ENCODE measurements at regions not wholly inside any gene's neighbourhood (a gene's known extent, or its start where the extent isn't known, plus 50 kb on each side); places are given as distances from the start of the nearest gene placed in this dataset.

DNA sequence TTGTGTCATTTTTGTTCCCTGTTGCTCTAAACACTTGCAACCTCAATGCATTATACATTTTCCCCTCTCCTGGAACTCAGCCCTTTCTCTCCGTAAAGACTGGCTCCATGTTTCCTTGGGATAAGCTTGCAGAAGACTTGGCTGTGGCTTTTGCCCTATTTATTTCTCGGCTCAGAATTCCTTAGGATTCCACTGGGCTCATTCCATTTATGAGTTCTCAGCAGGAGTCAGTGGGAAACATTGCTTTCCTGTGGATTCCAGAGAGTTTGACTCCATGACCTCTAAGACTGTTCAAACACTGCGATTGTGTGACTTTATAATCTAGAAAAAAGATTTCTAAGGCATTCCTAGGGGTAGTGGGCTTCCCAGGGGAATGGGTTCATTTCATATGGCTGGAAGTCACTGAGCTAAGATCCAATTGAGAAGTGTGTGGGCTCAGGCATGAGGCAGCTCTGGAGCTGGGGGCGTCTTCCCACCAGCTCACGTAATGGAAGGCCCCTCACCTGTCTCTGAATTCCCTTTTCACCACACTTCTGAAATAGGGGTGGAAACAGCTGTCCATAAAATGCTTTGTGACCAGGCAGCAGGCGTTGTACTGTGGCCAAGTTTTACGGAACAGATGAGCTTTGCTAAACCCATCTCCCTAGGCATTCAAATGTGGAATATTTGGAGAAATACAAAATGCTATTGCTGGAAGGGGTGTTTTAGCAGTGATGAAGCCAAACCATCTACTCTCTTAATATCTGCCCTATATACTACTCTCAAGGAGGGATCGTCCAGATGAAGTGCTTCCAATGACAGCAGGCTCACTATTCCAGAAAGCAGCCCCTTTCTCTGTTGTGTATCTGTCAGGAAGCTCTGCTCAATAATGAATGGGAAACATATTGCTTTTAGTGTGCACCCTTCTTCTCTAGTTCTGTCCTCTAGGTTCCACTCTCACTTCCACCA is 91.8 kb upstream of the BCL6 start (continued):
- TF ChIP-seq, protein P1, sequence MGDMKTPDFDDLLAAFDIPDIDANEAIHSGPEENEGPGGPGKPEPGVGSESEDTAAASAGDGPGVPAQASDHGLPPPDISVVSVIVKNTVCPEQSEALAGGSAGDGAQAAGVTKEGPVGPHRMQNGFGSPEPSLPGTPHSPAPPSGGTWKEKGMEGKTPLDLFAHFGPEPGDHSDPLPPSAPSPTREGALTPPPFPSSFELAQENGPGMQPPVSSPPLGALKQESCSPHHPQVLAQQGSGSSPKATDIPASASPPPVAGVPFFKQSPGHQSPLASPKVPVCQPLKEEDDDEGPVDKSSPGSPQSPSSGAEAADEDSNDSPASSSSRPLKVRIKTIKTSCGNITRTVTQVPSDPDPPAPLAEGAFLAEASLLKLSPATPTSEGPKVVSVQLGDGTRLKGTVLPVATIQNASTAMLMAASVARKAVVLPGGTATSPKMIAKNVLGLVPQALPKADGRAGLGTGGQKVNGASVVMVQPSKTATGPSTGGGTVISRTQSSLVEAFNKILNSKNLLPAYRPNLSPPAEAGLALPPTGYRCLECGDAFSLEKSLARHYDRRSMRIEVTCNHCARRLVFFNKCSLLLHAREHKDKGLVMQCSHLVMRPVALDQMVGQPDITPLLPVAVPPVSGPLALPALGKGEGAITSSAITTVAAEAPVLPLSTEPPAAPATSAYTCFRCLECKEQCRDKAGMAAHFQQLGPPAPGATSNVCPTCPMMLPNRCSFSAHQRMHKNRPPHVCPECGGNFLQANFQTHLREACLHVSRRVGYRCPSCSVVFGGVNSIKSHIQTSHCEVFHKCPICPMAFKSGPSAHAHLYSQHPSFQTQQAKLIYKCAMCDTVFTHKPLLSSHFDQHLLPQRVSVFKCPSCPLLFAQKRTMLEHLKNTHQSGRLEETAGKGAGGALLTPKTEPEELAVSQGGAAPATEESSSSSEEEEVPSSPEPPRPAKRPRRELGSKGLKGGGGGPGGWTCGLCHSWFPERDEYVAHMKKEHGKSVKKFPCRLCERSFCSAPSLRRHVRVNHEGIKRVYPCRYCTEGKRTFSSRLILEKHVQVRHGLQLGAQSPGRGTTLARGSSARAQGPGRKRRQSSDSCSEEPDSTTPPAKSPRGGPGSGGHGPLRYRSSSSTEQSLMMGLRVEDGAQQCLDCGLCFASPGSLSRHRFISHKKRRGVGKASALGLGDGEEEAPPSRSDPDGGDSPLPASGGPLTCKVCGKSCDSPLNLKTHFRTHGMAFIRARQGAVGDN (IDR thresholded peaks at IDR 0.05) = no peak
- TF ChIP-seq MEF2B (IDR thresholded peaks at IDR 0.05; ENCODE audit: partially characterized antibody, poor library complexity, severe bottlenecking) = no peak

DNA sequence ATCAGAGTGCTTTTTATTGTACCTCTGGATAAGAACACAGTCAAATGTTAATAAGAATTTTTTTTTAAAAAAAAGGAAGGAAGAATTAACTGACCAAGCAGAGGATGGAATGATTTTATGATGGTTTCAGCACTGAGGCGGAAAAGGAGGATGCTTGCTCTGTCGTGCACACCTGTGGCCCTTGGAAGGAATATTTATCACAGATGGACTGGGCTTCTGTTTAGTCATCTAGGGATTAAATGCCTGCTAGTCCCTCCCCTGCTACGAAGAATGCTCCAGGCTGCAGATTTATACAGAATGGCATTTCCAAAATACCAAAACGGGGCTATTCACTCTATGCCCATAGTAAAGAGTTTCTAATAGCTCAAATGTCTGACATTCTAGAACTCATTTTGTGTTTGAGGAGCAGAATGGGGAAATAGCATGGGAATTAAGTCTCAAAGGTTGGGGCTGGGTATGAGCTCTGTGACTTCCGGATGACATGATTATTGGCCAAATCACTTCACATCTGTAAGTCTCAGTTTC is 92.8 kb upstream of the BCL6 start:
- in situ Hi-C loops (cut with MboI) (no loop called here), intact Hi-C loops (cut with micrococcal nuclease; ENCODE audit: unreplicated experiment) (no loop called here)
- ChIA-PET POLR2A (no interaction called here), RAD21 (ENCODE audit: unreplicated experiment) (interaction anchor here (1.1 kb wide), 1 partner anchor 97 kb away, joined by 3 read pairs; no protein-coding TSS in a partner anchor), CTCF (interaction anchor here (2.4 kb wide), 1 partner anchor 91 kb away, joined by 10 read pairs; no protein-coding TSS in a partner anchor), SMC1A (ENCODE audit: uncharacterized antibody, unreplicated experiment) (interaction anchor here (1.0 to 1.8 kb wide), 3 partner anchors 9 to 92 kb away, joined by 4 to 5 read pairs (median 5); no protein-coding TSS in a partner anchor)
- no peaks in the 10 kb centered on the region; a peak in 1 of 4 replicates for H3K27me3 ChIP-seq (replicated peaks in 1 of 2; ENCODE audit: control insufficient read depth in 2 of 2, insufficient read depth in 2 of 2, low read length in 1 of 2)
- WGBS (ENCODE audit: insufficient coverage, insufficient replicate concordance, low lambda C conversion rate, missing lambda C conversion rate) = 42% methylated on average over 5 of the region's 5 CpGs
- no peaks in the 10 kb centered on the region; the same call in 2 of the 3 replicates for H3K9me3 ChIP-seq (replicated peaks; ENCODE audit: control insufficient read depth, insufficient read depth, low read length)
- BruUV-seq (replicated peaks) = no TSS peak
- H3K4me2 ChIP-seq (ENCODE audit: control insufficient read depth, insufficient read depth) = no peak overlapping the region
- H3K27ac ChIP-seq (ENCODE audit: control insufficient read depth, insufficient read depth) = no peak overlapping the region
- H2AFZ ChIP-seq (ENCODE audit: control insufficient read depth, low read depth, low read length) = no peak overlapping the region
- no peaks in the 10 kb centered on the region for H3K79me2 ChIP-seq (ENCODE audit: control insufficient read depth, insufficient read depth, low read length)
- DNase-seq (ENCODE audit: low read depth, low spot score) = no peak
- TF ChIP-seq HCFC1 (IDR thresholded peaks at IDR 0.05; ENCODE audit: low read length) (no peak), EP300 (IDR thresholded peaks at IDR 0.05; ENCODE audit: borderline replicate concordance in 1 of 2, control insufficient read depth in 1 of 2, low read depth in 2 of 2, low read length in 2 of 2) (no peak), RB1 (IDR thresholded peaks at IDR 0.05; ENCODE audit: borderline replicate concordance) (no peak), NR2C1 (IDR thresholded peaks at IDR 0.05) (no peak), MEF2B (IDR thresholded peaks at IDR 0.05; ENCODE audit: partially characterized antibody, poor library complexity, severe bottlenecking) (no peak), YBX1 (IDR thresholded peaks at IDR 0.05) (no peak), ZNF622 (IDR thresholded peaks at IDR 0.05) (no peak), MEF2A (IDR thresholded peaks at IDR 0.05; ENCODE audit: insufficient read depth, low read depth, low read length) (no peak), EED (IDR thresholded peaks at IDR 0.05; ENCODE audit: low read depth) (no peak)
- TF ChIP-seq, protein P2, sequence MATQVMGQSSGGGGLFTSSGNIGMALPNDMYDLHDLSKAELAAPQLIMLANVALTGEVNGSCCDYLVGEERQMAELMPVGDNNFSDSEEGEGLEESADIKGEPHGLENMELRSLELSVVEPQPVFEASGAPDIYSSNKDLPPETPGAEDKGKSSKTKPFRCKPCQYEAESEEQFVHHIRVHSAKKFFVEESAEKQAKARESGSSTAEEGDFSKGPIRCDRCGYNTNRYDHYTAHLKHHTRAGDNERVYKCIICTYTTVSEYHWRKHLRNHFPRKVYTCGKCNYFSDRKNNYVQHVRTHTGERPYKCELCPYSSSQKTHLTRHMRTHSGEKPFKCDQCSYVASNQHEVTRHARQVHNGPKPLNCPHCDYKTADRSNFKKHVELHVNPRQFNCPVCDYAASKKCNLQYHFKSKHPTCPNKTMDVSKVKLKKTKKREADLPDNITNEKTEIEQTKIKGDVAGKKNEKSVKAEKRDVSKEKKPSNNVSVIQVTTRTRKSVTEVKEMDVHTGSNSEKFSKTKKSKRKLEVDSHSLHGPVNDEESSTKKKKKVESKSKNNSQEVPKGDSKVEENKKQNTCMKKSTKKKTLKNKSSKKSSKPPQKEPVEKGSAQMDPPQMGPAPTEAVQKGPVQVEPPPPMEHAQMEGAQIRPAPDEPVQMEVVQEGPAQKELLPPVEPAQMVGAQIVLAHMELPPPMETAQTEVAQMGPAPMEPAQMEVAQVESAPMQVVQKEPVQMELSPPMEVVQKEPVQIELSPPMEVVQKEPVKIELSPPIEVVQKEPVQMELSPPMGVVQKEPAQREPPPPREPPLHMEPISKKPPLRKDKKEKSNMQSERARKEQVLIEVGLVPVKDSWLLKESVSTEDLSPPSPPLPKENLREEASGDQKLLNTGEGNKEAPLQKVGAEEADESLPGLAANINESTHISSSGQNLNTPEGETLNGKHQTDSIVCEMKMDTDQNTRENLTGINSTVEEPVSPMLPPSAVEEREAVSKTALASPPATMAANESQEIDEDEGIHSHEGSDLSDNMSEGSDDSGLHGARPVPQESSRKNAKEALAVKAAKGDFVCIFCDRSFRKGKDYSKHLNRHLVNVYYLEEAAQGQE (IDR thresholded peaks at IDR 0.05; ENCODE audit: low read depth, low read length) = no peak
- TF ChIP-seq, protein P3, sequence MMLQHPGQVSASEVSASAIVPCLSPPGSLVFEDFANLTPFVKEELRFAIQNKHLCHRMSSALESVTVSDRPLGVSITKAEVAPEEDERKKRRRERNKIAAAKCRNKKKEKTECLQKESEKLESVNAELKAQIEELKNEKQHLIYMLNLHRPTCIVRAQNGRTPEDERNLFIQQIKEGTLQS (IDR thresholded peaks at IDR 0.05; ENCODE audit: borderline replicate concordance, extremely low read depth, low read depth, low read length) = no peak
- H3K4me1 ChIP-seq (ENCODE audit: control insufficient read depth, insufficient read depth, low read length) = no peaks in the 10 kb centered on the region
- H3K9ac ChIP-seq (ENCODE audit: control insufficient read depth, insufficient read depth, low read length) = no peak overlapping the region
- H4K20me1 ChIP-seq (ENCODE audit: control insufficient read depth, insufficient read depth) = no peaks in the 10 kb centered on the region
- no peak for FAIRE-seq
- ATAC-seq = no peak
- H3K4me3 ChIP-seq = no peak overlapping the region
- H3K36me3 ChIP-seq (ENCODE audit: control insufficient read depth in 2 of 2, insufficient read depth in 2 of 2, low read length in 1 of 2) = no peaks in the 10 kb centered on the region
